Spinal cord (tissue), 9 donors: ENCODE measurements at regions not wholly inside any gene's neighbourhood (a gene's known extent, or its start where the extent isn't known, plus 50 kb on each side); places are given as distances from the start of the nearest gene placed in this dataset.

Source experiments
- DNase-seq, 6 donors: peaks; one replicate each; pipeline versions ENCODE4 v3.0.0 to v3.0.0-alpha.2; 2013 to 2015; ENCODE audit warnings: low spot score in 6 of 6, low read depth in 4 of 6
- H3K27ac ChIP-seq: one replicate; pipeline ENCODE4 v1.5.1; 2013; ENCODE audit warnings: low read depth, low read length, control low read depth
- H3K27me3 ChIP-seq: one replicate; pipeline ENCODE4 v1.6.1; 2013; ENCODE audit warnings: low read length; ENCODE audit not compliant: control insufficient read depth, insufficient read depth
- H3K36me3 ChIP-seq: one replicate; pipeline ENCODE4 v1.6.1; 2013; ENCODE audit warnings: low read length; ENCODE audit not compliant: control insufficient read depth, insufficient read depth
- H3K4me1 ChIP-seq: one replicate; pipeline ENCODE4 v1.6.1; 2013; ENCODE audit warnings: low read length; ENCODE audit not compliant: control insufficient read depth, insufficient read depth
- H3K4me3 ChIP-seq: one replicate; pipeline ENCODE4 v1.5.1; 2013; ENCODE audit warnings: low read depth, low read length, control low read depth
- H3K9me3 ChIP-seq: one replicate; pipeline ENCODE4 v1.6.1; 2013; ENCODE audit warnings: low read length; ENCODE audit not compliant: control insufficient read depth, insufficient read depth
- WGBS: methylation state at CpG from one replicate; pipeline ENCODE4 v1.1.5; 2013; ENCODE audit warnings: missing lambda C conversion rate; ENCODE audit not compliant: insufficient coverage; 5-methylcytosine and 5-hydroxymethylcytosine counted together
- donor health status: healthy.

GRCh38 chr13:44294876-44295275 is 78.7 kb upstream of the SERP2 start:
- no peak overlapping the region for H3K27ac ChIP-seq
- no peaks in the 10 kb centered on the region for H3K9me3 ChIP-seq
- DNase-seq: no peak
- H3K36me3 ChIP-seq: no peaks in the 10 kb centered on the region
- H3K4me3 ChIP-seq: no peak overlapping the region
- no peaks in the 10 kb centered on the region for H3K27me3 ChIP-seq
- H3K4me1 ChIP-seq: peaks cover 3% of the 10 kb centered on the region
- WGBS: 100% methylated on average over 1 of the region's 1 CpG

- 35% methylated on average over 4 of the region's 5 CpGs for WGBS
- peaks cover 3% of the 10 kb centered on the region for H3K4me1 ChIP-seq
- DNase-seq: peak in 2 of 6 donors; percentile 67 to 92
- no peaks in the 10 kb centered on the region for H3K27me3 ChIP-seq
- H3K27ac ChIP-seq: no peak overlapping the region
- H3K36me3 ChIP-seq: no peaks in the 10 kb centered on the region
- H3K4me3 ChIP-seq: no peak overlapping the region
- no peaks in the 10 kb centered on the region for H3K9me3 ChIP-seq
Observed at GRCh38 chr13:44296856-44297255, 76.8 kb upstream of the SERP2 start.

DNA sequence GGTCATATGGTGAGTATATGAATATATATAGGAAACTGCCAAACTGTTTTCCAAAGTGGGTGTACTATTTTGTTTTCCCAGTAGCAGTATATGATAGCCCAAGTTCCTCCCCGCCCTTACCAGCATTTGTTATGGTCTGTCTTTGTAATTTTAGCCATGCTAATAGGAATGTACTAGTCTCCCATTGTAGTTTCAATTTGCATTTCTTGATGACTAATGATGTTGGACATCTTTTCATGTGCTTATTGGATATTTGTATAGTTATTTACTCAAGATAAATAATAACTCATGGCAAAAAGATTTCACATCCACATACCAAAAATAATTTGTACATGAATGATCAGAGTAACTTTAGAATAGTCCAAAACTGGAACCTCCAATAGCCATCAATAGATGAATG is 75.3 kb upstream of the SERP2 start:
- H3K4me1 ChIP-seq: peaks cover 3% of the 10 kb centered on the region
- H3K27ac ChIP-seq: no peak overlapping the region
- DNase-seq: no peak
- no peaks in the 10 kb centered on the region for H3K9me3 ChIP-seq
- no CpG with 5 or more reads among the region's 1 CpG for WGBS
- H3K36me3 ChIP-seq: no peaks in the 10 kb centered on the region
- no peaks in the 10 kb centered on the region for H3K27me3 ChIP-seq
- H3K4me3 ChIP-seq: no peak overlapping the region

GRCh38 chr13:44299152-44299943 is 74.3 kb upstream of the SERP2 start:
- no peak for DNase-seq
- Histone ChIP-seq H3K27ac (no peak overlapping the region), H3K36me3 (no peaks in the 10 kb centered on the region), H3K27me3 (no peaks in the 10 kb centered on the region), H3K4me3 (no peak overlapping the region), H3K9me3 (no peaks in the 10 kb centered on the region), H3K4me1 (peaks cover 6% of the 10 kb centered on the region)
- WGBS: 86% methylated on average over 5 of the region's 5 CpGs

DNA sequence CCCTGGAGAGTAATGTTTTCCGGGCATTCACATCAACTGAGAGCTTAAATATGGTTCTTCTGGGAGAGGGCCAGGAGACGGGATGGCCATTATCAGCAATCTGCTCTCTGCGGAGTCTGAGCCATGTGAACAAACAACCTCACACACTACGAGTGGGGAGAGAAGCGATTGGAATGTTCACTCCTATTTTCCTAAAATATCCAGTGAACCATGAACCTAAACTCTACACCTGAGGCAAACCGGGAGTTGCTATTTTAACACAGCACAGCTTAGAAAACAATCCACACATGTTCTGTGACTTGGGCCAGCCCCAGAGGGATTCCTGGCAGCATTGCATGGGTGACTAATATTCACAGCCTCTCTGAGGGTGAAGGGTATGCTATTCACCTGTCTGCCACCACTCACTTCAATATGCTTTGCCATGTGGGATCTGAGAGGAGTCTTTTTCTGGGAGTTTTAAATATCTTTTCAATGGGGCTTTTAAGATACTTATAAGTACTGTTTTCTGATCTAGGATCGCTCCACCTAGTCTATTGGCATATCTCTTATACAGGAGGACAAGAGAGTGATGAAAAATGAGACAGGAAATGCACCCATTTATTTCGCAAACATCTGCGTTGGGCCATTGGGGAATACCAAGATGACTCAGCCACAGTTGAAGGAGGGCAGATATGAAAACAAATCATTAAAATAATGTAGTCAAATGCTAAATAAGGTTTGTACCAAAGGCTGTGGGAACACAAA is 72.6 kb upstream of the SERP2 start:
- DNase-seq: peak in 2 of 6 donors; percentile 32 to 69
- Histone ChIP-seq H3K4me3 (no peak overlapping the region), H3K27ac (no peak overlapping the region), H3K9me3 (no peaks in the 10 kb centered on the region), H3K36me3 (no peaks in the 10 kb centered on the region), H3K27me3 (no peaks in the 10 kb centered on the region), H3K4me1 (peaks cover 14% of the 10 kb centered on the region)
- WGBS: no CpG with 5 or more reads among the region's 9 CpGs

- Histone ChIP-seq H3K9me3 (no peaks in the 10 kb centered on the region), H3K27ac (no peak overlapping the region), H3K27me3 (no peaks in the 10 kb centered on the region), H3K4me1 (peaks cover 20% of the 10 kb centered on the region), H3K36me3 (no peaks in the 10 kb centered on the region), H3K4me3 (no peak overlapping the region)
- 83% methylated on average over 4 of the region's 4 CpGs for WGBS
- DNase-seq: no peak
Observed at GRCh38 chr13:44301639-44302015, 72.0 kb upstream of the SERP2 start.

DNA sequence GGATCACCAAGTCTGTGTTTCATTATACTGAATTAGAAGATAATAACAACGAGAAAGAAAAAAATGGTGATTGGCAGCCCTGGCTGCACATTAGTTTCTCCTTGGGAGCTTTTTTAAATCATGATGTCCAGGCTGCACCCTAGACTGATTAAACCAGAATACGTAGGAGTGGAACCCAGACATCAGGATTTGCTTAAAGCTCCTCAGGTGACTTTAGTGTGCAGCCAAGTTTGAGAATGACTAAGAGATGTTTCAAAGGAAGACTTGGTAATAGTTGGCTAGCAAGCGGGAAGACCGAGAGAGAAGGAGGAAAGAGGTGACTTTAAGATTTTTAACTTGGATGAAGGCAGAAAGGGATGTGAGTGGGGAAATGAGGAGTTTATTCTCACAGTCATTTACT is 71.4 kb upstream of the SERP2 start:
- 89% methylated on average over 2 of the region's 4 CpGs for WGBS
- Histone ChIP-seq H3K27me3 (no peaks in the 10 kb centered on the region), H3K9me3 (no peaks in the 10 kb centered on the region), H3K36me3 (no peaks in the 10 kb centered on the region), H3K4me1 (peaks cover 23% of the 10 kb centered on the region), H3K4me3 (no peak overlapping the region), H3K27ac (no peak overlapping the region)
- no peak for DNase-seq

DNA sequence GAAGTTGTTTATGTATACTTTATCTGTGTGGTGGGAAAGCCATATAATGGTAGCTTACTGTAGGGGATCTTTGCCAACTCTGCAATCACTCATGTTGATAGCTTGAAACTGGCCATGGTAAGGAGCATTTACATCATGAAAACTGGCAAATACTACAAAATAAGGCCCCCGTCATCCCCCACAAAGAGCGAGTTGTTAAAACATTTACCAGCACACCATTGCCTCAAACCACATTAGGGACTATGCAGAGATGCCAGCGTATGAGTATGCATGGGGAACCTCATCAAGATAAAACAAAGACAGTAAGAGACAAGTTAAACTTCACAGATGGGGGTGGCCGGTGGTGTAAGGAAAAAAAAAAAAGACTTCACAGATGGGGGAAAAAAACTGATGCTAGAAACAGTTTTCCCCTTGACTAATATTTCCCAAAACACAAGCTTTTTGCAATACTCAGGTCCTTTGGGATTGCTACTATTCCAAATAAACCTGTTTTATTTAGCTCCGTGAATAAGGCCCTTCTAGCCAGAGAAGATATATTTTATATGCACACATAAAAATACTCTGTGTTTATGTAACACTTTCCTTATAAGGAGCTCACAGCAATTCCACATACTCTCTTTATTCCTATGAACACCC is 70.6 kb upstream of the SERP2 start:
- WGBS: no CpG with 5 or more reads among the region's 5 CpGs
- Histone ChIP-seq H3K9me3 (no peaks in the 10 kb centered on the region), H3K27ac (peak overlapping the region; percentile 59)

GRCh38 chr13:44303681-44304432 is 69.8 kb upstream of the SERP2 start:
- WGBS: 65% methylated on average over 4 of the region's 5 CpGs
- no peaks in the 10 kb centered on the region for H3K27me3 ChIP-seq
- no peaks in the 10 kb centered on the region for H3K36me3 ChIP-seq
- peak in 2 of 6 donors; percentile 29 to 72 for DNase-seq
- H3K9me3 ChIP-seq: no peaks in the 10 kb centered on the region
- peaks cover 23% of the 10 kb centered on the region for H3K4me1 ChIP-seq
- peak overlapping the region; percentile 59 for H3K27ac ChIP-seq
- H3K4me3 ChIP-seq: no peak overlapping the region

More for the DNA sequence above, 70.6 kb upstream of the SERP2 start:
- H3K36me3 ChIP-seq: no peaks in the 10 kb centered on the region
- H3K4me3 ChIP-seq: no peak overlapping the region
- peak in 1 of 6 donors; percentile 49 for DNase-seq
- H3K27me3 ChIP-seq: no peaks in the 10 kb centered on the region
- H3K4me1 ChIP-seq: peaks cover 23% of the 10 kb centered on the region
